ENCODE measurements at regions not wholly inside any gene's neighbourhood (a gene's known extent, or its start where the extent isn't known, plus 50 kb on each side); places are given as distances from the start of the nearest gene placed in this dataset.

DNA sequence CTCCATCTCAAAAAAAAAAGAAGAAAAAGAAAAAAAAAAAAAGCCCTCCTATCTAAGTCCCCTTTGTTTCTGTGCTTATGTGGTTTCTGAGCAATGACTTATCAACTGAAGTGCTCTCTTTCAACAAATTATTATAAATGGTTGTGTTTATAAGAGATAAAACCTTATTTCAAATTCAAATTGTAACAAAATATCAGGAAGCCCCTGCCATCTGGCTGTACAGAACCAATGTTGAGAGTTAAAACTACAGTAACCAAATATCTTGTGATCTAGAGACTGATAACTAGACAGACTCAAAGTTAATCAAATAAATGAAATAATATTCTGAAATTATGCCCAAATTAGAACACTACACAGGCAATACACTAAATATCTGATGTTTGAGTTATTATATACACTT, 143.0 kb upstream of the CPNE8 start:
- H2AFZ ChIP-seq (ENCODE audit: low read length, unreplicated experiment), result no peak overlapping the region
- H3K27ac ChIP-seq (ENCODE audit: low read depth, low read length), result no peak overlapping the region
- H3K27me3 ChIP-seq (ENCODE audit: insufficient read depth, low read length), result peaks cover 4% of the 10 kb centered on the region
- H3K79me2 ChIP-seq (ENCODE audit: control insufficient read depth, insufficient read depth, low read length, unreplicated experiment), result no peaks in the 10 kb centered on the region
- H3K4me3 ChIP-seq (ENCODE audit: low read depth, low read length), result no peak overlapping the region
- no peaks in the 10 kb centered on the region for H3K36me3 ChIP-seq (ENCODE audit: insufficient read depth, low read length)
- no peaks in the 10 kb centered on the region for H3K4me1 ChIP-seq (ENCODE audit: control insufficient read depth, insufficient read depth, low read length, unreplicated experiment)

DNA sequence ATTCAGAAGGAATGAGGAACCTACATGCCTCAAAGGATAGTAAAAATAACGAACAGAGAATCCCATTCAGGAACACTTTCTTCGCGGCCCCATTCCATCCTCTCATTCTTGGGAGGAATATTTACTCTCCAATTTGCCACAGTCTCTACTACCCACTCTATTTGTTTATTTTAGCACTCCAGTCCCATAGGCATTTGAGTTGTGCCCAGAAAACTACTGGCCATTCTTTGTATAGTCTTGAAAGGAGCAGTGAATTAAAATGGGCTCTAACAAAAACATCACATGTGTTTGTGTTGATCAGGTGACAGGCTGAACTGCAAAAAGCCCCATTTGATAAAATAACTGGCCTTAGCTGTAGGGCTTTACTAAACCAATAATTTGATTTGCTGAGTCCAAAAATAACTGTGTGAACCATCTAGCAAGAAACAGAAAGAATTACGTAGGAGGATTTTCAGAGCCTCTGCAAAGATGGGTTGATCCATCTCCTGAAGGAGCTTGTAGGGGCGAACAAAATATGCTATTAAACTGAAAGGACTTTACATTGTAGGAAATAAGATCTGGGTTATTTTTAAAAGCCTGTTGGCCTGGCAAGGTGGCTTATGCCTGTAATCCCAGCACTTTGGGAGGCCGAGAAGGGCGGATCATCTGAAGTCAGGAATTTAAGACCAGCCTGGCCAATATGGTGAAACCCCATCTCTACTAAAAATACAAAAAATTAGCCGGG, 142.3 kb upstream of the CPNE8 start:
- Histone ChIP-seq H3K4me3 (ENCODE audit: low read depth, low read length) (no peak overlapping the region), H3K27ac (ENCODE audit: low read depth, low read length) (no peak overlapping the region), H3K36me3 (ENCODE audit: insufficient read depth, low read length) (no peaks in the 10 kb centered on the region), H2AFZ (ENCODE audit: low read length, unreplicated experiment) (no peak overlapping the region), H3K79me2 (ENCODE audit: control insufficient read depth, insufficient read depth, low read length, unreplicated experiment) (no peaks in the 10 kb centered on the region), H3K4me1 (ENCODE audit: control insufficient read depth, insufficient read depth, low read length, unreplicated experiment) (no peaks in the 10 kb centered on the region), H3K27me3 (ENCODE audit: insufficient read depth, low read length) (peaks cover 4% of the 10 kb centered on the region)

DNA sequence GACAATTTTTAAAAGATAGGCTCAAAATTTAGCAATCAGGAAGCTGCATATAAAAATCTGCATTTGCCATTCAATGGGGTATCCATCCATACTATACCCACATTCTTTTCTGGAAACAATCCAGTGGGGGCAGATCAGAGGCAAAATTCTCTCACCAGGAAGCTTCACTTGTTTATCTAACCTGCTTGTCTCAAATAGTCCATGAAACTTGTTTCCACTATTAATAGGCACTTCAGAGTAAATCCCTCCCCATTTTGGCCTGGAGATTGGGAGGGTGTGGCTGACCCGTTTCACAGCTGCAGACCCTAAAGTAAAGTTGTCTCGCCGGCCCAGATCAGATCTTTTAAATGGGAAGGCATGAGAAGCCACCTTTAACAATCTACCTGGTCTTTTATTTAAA, 139.4 kb upstream of the CPNE8 start:
- Histone ChIP-seq H3K4me3 (ENCODE audit: low read depth, low read length) (no peak overlapping the region), H3K27ac (ENCODE audit: low read depth, low read length) (no peak overlapping the region), H3K79me2 (ENCODE audit: control insufficient read depth, insufficient read depth, low read length, unreplicated experiment) (no peaks in the 10 kb centered on the region), H3K27me3 (ENCODE audit: insufficient read depth, low read length) (peaks cover 4% of the 10 kb centered on the region), H3K4me1 (ENCODE audit: control insufficient read depth, insufficient read depth, low read length, unreplicated experiment) (no peaks in the 10 kb centered on the region), H2AFZ (ENCODE audit: low read length, unreplicated experiment) (no peak overlapping the region), H3K36me3 (ENCODE audit: insufficient read depth, low read length) (no peaks in the 10 kb centered on the region)

DNA sequence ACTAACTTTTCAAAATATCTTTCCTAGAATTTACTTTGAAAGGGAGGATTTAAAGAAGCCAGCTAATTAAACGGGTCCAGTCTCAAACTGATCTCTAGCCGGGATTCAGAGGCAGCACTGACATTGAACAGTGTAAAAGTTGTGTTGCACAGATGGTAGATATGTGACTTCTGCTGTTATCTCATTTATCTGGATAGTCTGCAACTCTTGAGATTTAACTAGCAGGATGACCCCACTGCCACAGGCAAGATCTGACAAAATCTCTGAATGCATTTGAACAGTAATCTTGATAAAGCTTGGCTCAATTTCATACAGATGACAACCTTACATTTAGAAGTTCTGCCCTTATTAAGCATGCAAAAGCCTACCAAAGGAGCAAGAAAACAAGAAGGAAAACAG, 138.0 kb upstream of the CPNE8 start:
- no peaks in the 10 kb centered on the region for H3K4me1 ChIP-seq (ENCODE audit: control insufficient read depth, insufficient read depth, low read length, unreplicated experiment)
- peaks cover 4% of the 10 kb centered on the region for H3K27me3 ChIP-seq (ENCODE audit: insufficient read depth, low read length)
- H3K4me3 ChIP-seq (ENCODE audit: low read depth, low read length), result no peak overlapping the region
- H3K36me3 ChIP-seq (ENCODE audit: insufficient read depth, low read length), result no peaks in the 10 kb centered on the region
- no peak overlapping the region for H3K27ac ChIP-seq (ENCODE audit: low read depth, low read length)
- H3K79me2 ChIP-seq (ENCODE audit: control insufficient read depth, insufficient read depth, low read length, unreplicated experiment), result no peaks in the 10 kb centered on the region
- H2AFZ ChIP-seq (ENCODE audit: low read length, unreplicated experiment), result no peak overlapping the region

DNA sequence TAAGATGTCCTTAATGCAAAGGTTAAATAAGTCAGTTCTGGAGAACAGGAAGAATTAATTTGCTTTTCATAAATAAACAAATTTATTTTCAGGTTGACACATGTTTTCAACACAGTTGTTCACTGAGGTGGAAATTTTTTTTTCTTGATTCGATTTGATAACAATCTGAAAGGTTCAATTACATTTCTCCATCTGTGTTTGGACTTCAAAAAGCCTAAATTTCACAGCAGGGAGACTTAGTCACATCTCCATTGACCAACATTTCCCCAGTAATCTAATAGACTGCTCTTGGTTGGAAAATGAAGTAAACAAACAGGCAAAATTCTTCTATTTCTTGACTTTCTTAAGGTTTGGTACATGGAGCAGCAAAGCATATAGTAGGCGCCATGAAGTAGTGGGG, 134.9 kb upstream of the CPNE8 start:
- no peak overlapping the region for H3K4me3 ChIP-seq (ENCODE audit: low read depth, low read length)
- no peak overlapping the region for H2AFZ ChIP-seq (ENCODE audit: low read length, unreplicated experiment)
- no peaks in the 10 kb centered on the region for H3K36me3 ChIP-seq (ENCODE audit: insufficient read depth, low read length)
- peaks cover 4% of the 10 kb centered on the region for H3K27me3 ChIP-seq (ENCODE audit: insufficient read depth, low read length)
- H3K79me2 ChIP-seq (ENCODE audit: control insufficient read depth, insufficient read depth, low read length, unreplicated experiment), result no peaks in the 10 kb centered on the region
- no peaks in the 10 kb centered on the region for H3K4me1 ChIP-seq (ENCODE audit: control insufficient read depth, insufficient read depth, low read length, unreplicated experiment)
- H3K27ac ChIP-seq (ENCODE audit: low read depth, low read length), result no peak overlapping the region

DNA sequence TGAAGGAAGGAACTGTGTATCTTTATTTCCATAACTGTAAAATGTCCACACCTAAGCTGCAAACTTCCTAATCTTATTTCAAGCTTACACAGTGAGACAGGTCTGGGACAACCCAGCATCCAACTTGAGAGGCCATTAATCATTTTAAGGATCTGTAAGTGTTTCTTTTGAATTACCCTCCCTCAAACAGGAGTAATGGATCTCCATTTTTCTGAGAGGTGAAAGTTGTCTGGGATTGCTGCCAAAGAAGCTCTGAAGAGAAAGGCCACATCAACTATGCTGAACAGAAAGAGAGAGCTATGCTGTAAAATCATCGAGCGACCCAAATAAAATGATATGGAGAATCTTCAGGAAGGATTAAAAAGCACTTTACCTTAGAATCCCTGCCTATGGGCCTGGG, 131.7 kb upstream of the CPNE8 start:
- no peak overlapping the region for H3K4me3 ChIP-seq (ENCODE audit: low read depth, low read length)
- no peak overlapping the region for H3K27ac ChIP-seq (ENCODE audit: low read depth, low read length)
- no peak overlapping the region for H2AFZ ChIP-seq (ENCODE audit: low read length, unreplicated experiment)
- no peaks in the 10 kb centered on the region for H3K36me3 ChIP-seq (ENCODE audit: insufficient read depth, low read length)
- H3K4me1 ChIP-seq (ENCODE audit: control insufficient read depth, insufficient read depth, low read length, unreplicated experiment), result no peaks in the 10 kb centered on the region
- H3K27me3 ChIP-seq (ENCODE audit: insufficient read depth, low read length), result no peaks in the 10 kb centered on the region; the same call in 1 of the 2 replicates
- H3K79me2 ChIP-seq (ENCODE audit: control insufficient read depth, insufficient read depth, low read length, unreplicated experiment), result no peaks in the 10 kb centered on the region

DNA sequence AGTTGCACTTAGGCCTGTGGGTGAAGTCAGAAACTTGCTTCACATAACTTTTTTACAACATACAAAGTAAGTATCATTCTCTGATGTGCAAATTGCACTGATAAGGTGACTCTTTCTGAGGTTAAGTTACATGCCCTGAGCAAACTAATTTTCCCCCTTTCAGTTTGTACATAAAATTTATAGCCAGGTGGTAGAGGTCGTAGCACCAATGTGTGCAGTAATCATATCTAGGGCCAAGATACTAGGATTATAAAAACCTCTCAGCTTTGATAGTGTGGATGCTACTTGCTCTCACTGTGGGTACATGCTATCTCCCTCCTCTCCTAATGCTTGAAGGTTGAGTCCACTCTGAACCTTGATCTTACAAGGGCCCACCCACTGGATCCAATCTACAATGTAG, 130.7 kb upstream of the CPNE8 start:
- Histone ChIP-seq H3K79me2 (ENCODE audit: control insufficient read depth, insufficient read depth, low read length, unreplicated experiment) (no peaks in the 10 kb centered on the region), H3K36me3 (ENCODE audit: insufficient read depth, low read length) (no peaks in the 10 kb centered on the region), H3K27ac (ENCODE audit: low read depth, low read length) (no peak overlapping the region)

DNA sequence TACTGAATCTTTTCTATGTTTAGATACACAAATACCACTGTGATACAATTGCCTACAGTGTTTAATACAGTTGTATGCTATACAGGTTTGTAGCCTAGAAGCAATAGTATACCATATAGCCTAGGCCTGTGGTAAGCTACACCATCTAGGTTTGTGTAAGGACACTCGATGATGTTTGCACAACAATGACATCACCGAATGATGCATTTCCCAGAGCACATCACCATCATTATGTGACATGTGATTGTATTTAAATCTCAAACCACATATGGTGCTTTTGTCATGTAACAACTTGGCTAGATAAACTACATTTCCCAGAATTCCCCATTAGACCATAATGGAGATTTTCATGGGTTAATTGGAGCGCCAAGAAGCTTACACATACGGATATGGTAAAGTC, 128.4 kb upstream of the CPNE8 start:
- Histone ChIP-seq H3K4me3 (ENCODE audit: low read depth, low read length) (no peak overlapping the region), H3K4me1 (ENCODE audit: control insufficient read depth, insufficient read depth, low read length, unreplicated experiment) (no peaks in the 10 kb centered on the region), H3K27ac (ENCODE audit: low read depth, low read length) (no peak overlapping the region), H3K79me2 (ENCODE audit: control insufficient read depth, insufficient read depth, low read length, unreplicated experiment) (no peaks in the 10 kb centered on the region), H2AFZ (ENCODE audit: low read length, unreplicated experiment) (no peak overlapping the region), H3K27me3 (ENCODE audit: insufficient read depth, low read length) (no peaks in the 10 kb centered on the region; the same call in 1 of the 2 replicates), H3K36me3 (ENCODE audit: insufficient read depth, low read length) (no peaks in the 10 kb centered on the region)

More for the DNA sequence above, 130.7 kb upstream of the CPNE8 start:
- Histone ChIP-seq H3K4me3 (ENCODE audit: low read depth, low read length) (no peak overlapping the region), H2AFZ (ENCODE audit: low read length, unreplicated experiment) (no peak overlapping the region), H3K4me1 (ENCODE audit: control insufficient read depth, insufficient read depth, low read length, unreplicated experiment) (no peaks in the 10 kb centered on the region), H3K27me3 (ENCODE audit: insufficient read depth, low read length) (no peaks in the 10 kb centered on the region)

DNA sequence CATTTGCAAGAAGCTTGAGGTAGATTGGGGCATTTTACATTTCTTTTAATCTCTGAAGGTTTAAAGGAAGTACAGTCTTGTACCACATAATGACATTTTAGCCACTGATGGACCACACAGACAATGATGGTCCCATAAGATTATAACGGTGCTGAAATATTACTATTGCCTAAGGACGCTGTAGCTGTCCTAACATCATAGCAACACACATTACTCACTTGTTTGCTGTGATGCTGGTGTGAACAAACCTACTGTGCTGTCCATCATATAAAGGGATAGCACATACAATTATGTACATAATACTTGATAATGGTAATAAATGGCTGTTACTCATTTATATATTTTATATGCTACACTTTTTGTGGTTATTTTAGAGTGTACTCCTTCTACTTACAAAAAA, 127.1 kb upstream of the CPNE8 start:
- Histone ChIP-seq H3K4me1 (ENCODE audit: control insufficient read depth, insufficient read depth, low read length, unreplicated experiment) (no peaks in the 10 kb centered on the region), H3K36me3 (ENCODE audit: insufficient read depth, low read length) (no peaks in the 10 kb centered on the region), H3K27me3 (ENCODE audit: insufficient read depth, low read length) (no peaks in the 10 kb centered on the region; the same call in 1 of the 2 replicates), H3K4me3 (ENCODE audit: low read depth, low read length) (no peak overlapping the region), H3K79me2 (ENCODE audit: control insufficient read depth, insufficient read depth, low read length, unreplicated experiment) (no peaks in the 10 kb centered on the region), H3K27ac (ENCODE audit: low read depth, low read length) (no peak overlapping the region), H2AFZ (ENCODE audit: low read length, unreplicated experiment) (no peak overlapping the region)

DNA sequence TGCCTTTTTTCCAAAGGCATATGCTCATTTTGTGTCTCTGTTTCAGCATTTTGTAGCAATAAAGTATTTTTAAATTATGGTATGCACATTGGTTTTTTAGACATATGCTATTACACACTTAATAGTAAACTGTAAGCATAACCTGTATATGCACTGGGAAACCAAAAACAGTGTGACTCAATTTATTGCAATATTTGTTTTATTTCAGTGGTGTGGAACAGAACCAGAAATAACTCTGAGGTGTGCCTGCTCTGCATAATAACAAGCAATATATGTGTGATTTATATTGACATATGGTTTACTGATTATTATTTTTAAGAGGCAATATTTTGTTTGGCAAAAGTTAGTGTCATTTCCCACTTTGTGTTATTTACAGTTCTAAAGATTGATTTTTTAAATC, 126.6 kb upstream of the CPNE8 start:
- Histone ChIP-seq H3K36me3 (ENCODE audit: insufficient read depth, low read length) (no peaks in the 10 kb centered on the region), H3K27ac (ENCODE audit: low read depth, low read length) (no peak overlapping the region), H3K4me3 (ENCODE audit: low read depth, low read length) (no peak overlapping the region), H3K4me1 (ENCODE audit: control insufficient read depth, insufficient read depth, low read length, unreplicated experiment) (no peaks in the 10 kb centered on the region), H3K27me3 (ENCODE audit: insufficient read depth, low read length) (no peaks in the 10 kb centered on the region; the same call in 1 of the 2 replicates), H2AFZ (ENCODE audit: low read length, unreplicated experiment) (no peak overlapping the region), H3K79me2 (ENCODE audit: control insufficient read depth, insufficient read depth, low read length, unreplicated experiment) (no peaks in the 10 kb centered on the region)

DNA sequence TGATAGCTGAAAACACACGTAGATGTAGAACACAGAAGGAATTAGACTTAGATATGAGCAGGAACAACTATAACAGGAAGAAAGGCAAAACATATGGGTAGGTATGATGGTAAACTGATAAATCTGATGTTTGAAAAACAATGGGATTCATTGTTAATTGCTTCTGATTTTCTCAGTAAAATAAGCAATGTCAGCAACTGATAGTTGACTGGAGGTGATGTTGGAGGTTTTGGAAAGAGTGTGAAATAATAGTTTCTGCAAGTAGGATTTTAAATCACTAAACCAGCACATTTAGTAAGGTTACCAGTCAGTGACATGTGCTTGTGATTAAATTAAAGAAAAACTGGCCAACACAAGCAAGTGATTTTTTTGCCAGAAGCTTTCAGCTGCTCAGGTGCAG, 123.0 kb upstream of the CPNE8 start:
- H2AFZ ChIP-seq (ENCODE audit: low read length, unreplicated experiment), result no peak overlapping the region
- H3K79me2 ChIP-seq (ENCODE audit: control insufficient read depth, insufficient read depth, low read length, unreplicated experiment), result no peaks in the 10 kb centered on the region
- no peaks in the 10 kb centered on the region; the same call in 1 of the 2 replicates for H3K27me3 ChIP-seq (ENCODE audit: insufficient read depth, low read length)
- no peaks in the 10 kb centered on the region for H3K4me1 ChIP-seq (ENCODE audit: control insufficient read depth, insufficient read depth, low read length, unreplicated experiment)
- H3K4me3 ChIP-seq (ENCODE audit: low read depth, low read length), result no peak overlapping the region
- H3K27ac ChIP-seq (ENCODE audit: low read depth, low read length), result no peak overlapping the region
- no peaks in the 10 kb centered on the region for H3K36me3 ChIP-seq (ENCODE audit: insufficient read depth, low read length)
